GM19438 (cell line): ENCODE measurements at regions not wholly inside any gene's neighbourhood (a gene's known extent, or its start where the extent isn't known, plus 50 kb on each side); places are given as distances from the start of the nearest gene placed in this dataset.
"Not testable (repeated sequence)": the region's sequence is repeated elsewhere in the genome, so short reads cannot be mapped to it uniquely, and the experiment has no call there.

Experiments used
- ATAC-seq: cut with Tn5 transposase; IDR thresholded peaks from one replicate; pipeline ENCODE4 v1.9.1; 2021; ENCODE audit warnings: low read depth; ENCODE audit not compliant: unreplicated experiment

- ATAC-seq: no peak
These were observed 317.6 kb upstream of the PIK3R1 start for GRCh38 chr5:67897980-67898379.

- ATAC-seq: no peak
These were observed 318.1 kb upstream of the PIK3R1 start for GRCh38 chr5:67897431-67897830.

GRCh38 chr5:67896930-67897313 is 318.6 kb upstream of the PIK3R1 start:
- ATAC-seq: no peak

- no peak for ATAC-seq
These were observed 319.1 kb upstream of the PIK3R1 start for GRCh38 chr5:67896311-67896929.

GRCh38 chr5:67889870-67890269 is 325.7 kb upstream of the PIK3R1 start:
- ATAC-seq: not testable (repeated sequence)

- no peak for ATAC-seq
These were observed 327.8 kb upstream of the PIK3R1 start for GRCh38 chr5:67887748-67888161.

GRCh38 chr5:67886761-67887160 is 328.8 kb upstream of the PIK3R1 start:
- ATAC-seq: no peak

- no peak for ATAC-seq
These were observed 334.7 kb upstream of the PIK3R1 start for GRCh38 chr5:67880876-67881275.

GRCh38 chr5:67880511-67880805 is 335.1 kb upstream of the PIK3R1 start:
- no peak for ATAC-seq

- ATAC-seq: no peak
These were observed 335.7 kb upstream of the PIK3R1 start for GRCh38 chr5:67879620-67880510.

- ATAC-seq: no peak
These were observed 336.6 kb upstream of the PIK3R1 start for GRCh38 chr5:67878933-67879332.

- ATAC-seq: no peak
These were observed 339.2 kb upstream of the PIK3R1 start for GRCh38 chr5:67876371-67876770.

GRCh38 chr5:67875601-67876000 is 340.0 kb upstream of the PIK3R1 start:
- ATAC-seq: no peak

- ATAC-seq: no peak
These were observed 341.6 kb upstream of the PIK3R1 start for GRCh38 chr5:67873935-67874334.

- no peak for ATAC-seq
These were observed 344.9 kb upstream of the PIK3R1 start for GRCh38 chr5:67870662-67871061.

- ATAC-seq: not testable (repeated sequence)
These were observed 351.2 kb upstream of the PIK3R1 start for GRCh38 chr5:67864335-67864734.

- ATAC-seq: no peak
These were observed 357.0 kb upstream of the PIK3R1 start for GRCh38 chr5:67858471-67859031.

GRCh38 chr5:67857502-67857901 is 358.1 kb upstream of the PIK3R1 start:
- no peak for ATAC-seq

- ATAC-seq: no peak
These were observed 360.0 kb upstream of the PIK3R1 start for GRCh38 chr5:67855523-67855922.

GRCh38 chr5:67850906-67851305 is 364.6 kb upstream of the PIK3R1 start:
- ATAC-seq: not testable (repeated sequence)

- ATAC-seq: no peak
These were observed 370.6 kb upstream of the PIK3R1 start for GRCh38 chr5:67844924-67845323.

- ATAC-seq: no peak
These were observed 372.8 kb upstream of the PIK3R1 start for GRCh38 chr5:67842806-67843205.
